ENCODE measurements at regions not wholly inside any gene's neighbourhood (a gene's known extent, or its start where the extent isn't known, plus 50 kb on each side); places are given as distances from the start of the nearest gene placed in this dataset.

GRCh38 chr3:30522476-30522875 is 83.9 kb upstream of the TGFBR2 start:
- TF ChIP-seq, protein P1, sequence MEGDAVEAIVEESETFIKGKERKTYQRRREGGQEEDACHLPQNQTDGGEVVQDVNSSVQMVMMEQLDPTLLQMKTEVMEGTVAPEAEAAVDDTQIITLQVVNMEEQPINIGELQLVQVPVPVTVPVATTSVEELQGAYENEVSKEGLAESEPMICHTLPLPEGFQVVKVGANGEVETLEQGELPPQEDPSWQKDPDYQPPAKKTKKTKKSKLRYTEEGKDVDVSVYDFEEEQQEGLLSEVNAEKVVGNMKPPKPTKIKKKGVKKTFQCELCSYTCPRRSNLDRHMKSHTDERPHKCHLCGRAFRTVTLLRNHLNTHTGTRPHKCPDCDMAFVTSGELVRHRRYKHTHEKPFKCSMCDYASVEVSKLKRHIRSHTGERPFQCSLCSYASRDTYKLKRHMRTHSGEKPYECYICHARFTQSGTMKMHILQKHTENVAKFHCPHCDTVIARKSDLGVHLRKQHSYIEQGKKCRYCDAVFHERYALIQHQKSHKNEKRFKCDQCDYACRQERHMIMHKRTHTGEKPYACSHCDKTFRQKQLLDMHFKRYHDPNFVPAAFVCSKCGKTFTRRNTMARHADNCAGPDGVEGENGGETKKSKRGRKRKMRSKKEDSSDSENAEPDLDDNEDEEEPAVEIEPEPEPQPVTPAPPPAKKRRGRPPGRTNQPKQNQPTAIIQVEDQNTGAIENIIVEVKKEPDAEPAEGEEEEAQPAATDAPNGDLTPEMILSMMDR (IDR thresholded peaks at IDR 0.05; ENCODE audit: low read depth, low read length): no peak
- Histone ChIP-seq H3K27me3 (no peaks in the 10 kb centered on the region), H3K36me3 (no peaks in the 10 kb centered on the region), H3K4me3 (ENCODE audit: low read depth, low read length) (no peak overlapping the region), H3K9me3 (no peaks in the 10 kb centered on the region), H3K4me1 (no peaks in the 10 kb centered on the region)
- DNase-seq: no peak

GRCh38 chr3:30523366-30523765 is 83.0 kb upstream of the TGFBR2 start:
- Histone ChIP-seq H3K36me3 (no peaks in the 10 kb centered on the region), H3K27me3 (no peaks in the 10 kb centered on the region), H3K4me1 (no peaks in the 10 kb centered on the region), H3K9me3 (no peaks in the 10 kb centered on the region), H3K4me3 (ENCODE audit: low read depth, low read length) (no peak overlapping the region)
- TF ChIP-seq, protein P1 (IDR thresholded peaks at IDR 0.05; ENCODE audit: low read depth, low read length): no peak
- DNase-seq: no peak

DNA sequence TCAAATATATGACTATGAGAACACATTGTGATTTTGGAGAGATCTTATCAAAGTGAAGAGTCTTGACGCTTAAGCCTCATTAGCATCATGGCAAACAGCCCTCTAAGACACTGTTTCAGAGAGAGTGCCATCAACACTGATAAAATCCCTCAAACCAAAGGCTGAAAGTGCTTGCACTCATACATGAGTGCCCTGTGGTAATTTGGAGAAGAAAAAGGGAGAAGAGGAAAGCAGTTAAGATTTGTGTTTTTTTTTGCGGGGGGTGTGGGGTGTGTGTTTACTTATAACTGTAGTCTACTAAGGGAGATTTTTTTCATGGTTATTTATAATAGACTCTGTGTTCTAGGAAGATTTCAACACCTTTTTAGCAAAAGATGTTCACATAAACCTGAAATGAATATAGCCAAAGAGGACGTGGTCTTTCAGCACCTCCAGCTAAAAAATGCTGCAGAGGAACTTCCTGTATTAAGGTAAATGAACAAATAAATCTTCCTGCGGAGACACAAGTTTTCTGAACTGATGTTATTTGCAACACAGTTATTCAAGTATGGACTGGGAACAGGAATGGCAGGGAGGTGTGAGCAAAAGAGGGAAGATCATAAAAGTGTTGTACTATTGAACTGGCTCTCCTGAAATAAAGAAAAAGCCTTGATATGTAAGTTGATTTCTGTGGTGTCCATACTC is 81.9 kb upstream of the TGFBR2 start:
- Histone ChIP-seq H3K27me3 (no peaks in the 10 kb centered on the region), H3K4me1 (no peaks in the 10 kb centered on the region), H3K4me3 (ENCODE audit: low read depth, low read length) (no peak overlapping the region), H3K9me3 (no peaks in the 10 kb centered on the region), H3K36me3 (no peaks in the 10 kb centered on the region)
- DNase-seq: no peak
- TF ChIP-seq, protein P1 (IDR thresholded peaks at IDR 0.05; ENCODE audit: low read depth, low read length): no peak

DNA sequence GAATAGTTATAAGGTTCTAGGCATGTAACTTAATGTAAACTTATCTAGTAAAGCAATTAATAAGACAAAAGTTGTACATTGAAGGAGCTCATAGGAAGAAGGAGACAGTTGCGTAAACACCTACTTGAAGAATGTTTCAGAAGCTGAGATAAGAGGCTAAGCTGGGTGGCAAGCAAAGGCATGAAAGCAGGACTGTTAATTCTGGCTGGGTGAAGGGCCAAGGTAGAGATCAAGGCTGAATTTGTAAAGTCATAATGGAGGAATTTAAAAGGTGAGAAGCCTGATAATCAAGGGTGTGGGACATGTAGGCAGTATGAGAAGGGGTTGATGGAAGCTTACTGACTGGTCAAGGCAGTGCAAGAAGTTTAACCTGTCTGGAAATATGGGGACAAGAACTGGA is 80.4 kb upstream of the TGFBR2 start:
- Histone ChIP-seq H3K4me1 (no peaks in the 10 kb centered on the region), H3K27me3 (no peaks in the 10 kb centered on the region), H3K9me3 (no peaks in the 10 kb centered on the region), H3K36me3 (no peaks in the 10 kb centered on the region), H3K4me3 (ENCODE audit: low read depth, low read length) (no peak overlapping the region)
- DNase-seq: no peak
- TF ChIP-seq, protein P1 (IDR thresholded peaks at IDR 0.05; ENCODE audit: low read depth, low read length): no peak

- TF ChIP-seq, protein P1 (IDR thresholded peaks at IDR 0.05; ENCODE audit: low read depth, low read length): no peak
- H3K4me3 ChIP-seq (ENCODE audit: low read depth, low read length): no peak overlapping the region
- H3K9me3 ChIP-seq: no peaks in the 10 kb centered on the region
- no peaks in the 10 kb centered on the region for H3K27me3 ChIP-seq
- no peak for DNase-seq
- H3K4me1 ChIP-seq: no peaks in the 10 kb centered on the region
- no peaks in the 10 kb centered on the region for H3K36me3 ChIP-seq
Observed at GRCh38 chr3:30527186-30527585, 79.2 kb upstream of the TGFBR2 start.

GRCh38 chr3:30527720-30528119 is 78.7 kb upstream of the TGFBR2 start:
- Histone ChIP-seq H3K4me3 (ENCODE audit: low read depth, low read length) (no peak overlapping the region), H3K27me3 (no peaks in the 10 kb centered on the region), H3K36me3 (no peaks in the 10 kb centered on the region), H3K4me1 (no peaks in the 10 kb centered on the region), H3K9me3 (no peaks in the 10 kb centered on the region)
- no peak for DNase-seq
- TF ChIP-seq, protein P1 (IDR thresholded peaks at IDR 0.05; ENCODE audit: low read depth, low read length): no peak
